ENCODE measurements at regions not wholly inside any gene's neighbourhood (a gene's known extent, or its start where the extent isn't known, plus 50 kb on each side); places are given as distances from the start of the nearest gene placed in this dataset.
"Not testable (repeated sequence)": the region's sequence is repeated elsewhere in the genome, so short reads cannot be mapped to it uniquely, and the experiment has no call there.

DNA sequence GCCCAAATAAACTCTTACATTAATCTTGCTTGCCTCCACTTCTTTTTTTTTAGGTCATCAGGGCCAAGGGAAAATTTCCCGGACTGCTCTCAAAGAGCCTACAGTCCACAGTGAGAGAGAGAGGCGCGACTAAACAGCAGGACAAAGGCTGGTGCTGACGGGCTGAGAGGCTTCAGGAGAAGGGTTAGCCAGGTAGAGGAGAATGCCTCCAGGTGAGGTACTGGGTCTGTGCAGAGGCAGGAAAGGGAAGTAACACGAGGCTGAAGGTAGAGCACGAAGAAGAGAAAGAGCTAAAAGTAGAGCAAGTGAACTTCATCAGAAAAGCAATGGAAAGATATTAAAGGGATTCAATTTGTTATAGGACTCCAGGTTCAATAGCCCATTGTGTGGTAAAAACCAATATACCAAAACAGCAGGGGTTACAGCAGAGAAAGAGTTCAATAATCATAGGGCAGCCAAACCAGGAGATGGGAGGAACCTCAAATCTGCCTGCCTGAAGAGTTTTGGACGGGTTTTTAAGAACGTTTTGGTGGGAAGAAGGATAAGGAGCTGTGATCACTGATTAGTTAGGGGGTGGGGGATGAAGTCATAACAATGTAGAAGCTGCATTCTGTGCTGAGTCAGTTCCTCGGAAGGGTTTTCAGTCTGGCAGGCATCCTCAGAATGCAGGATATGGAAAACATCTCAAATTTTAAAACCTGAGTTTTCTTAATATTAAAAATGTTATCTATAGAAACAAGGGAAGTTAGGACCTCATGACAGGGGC is 171.5 kb downstream of the AKR1D1 start:
- H2AFZ ChIP-seq, result no peak overlapping the region
- TF ChIP-seq EZH2phosphoT487 (IDR thresholded peaks at IDR 0.05; ENCODE audit: insufficient read depth, low read depth), result no peak
- TF ChIP-seq EZH2 (IDR thresholded peaks at IDR 0.05; ENCODE audit: insufficient read depth, poor library complexity, severe bottlenecking), result no peak
- WGBS, 2 experiments (ENCODE audit: low coverage in 1 of 2, low lambda C conversion rate in 2 of 2, missing lambda C conversion rate in 2 of 2), result 15 to 20% methylated on average over 9 of the region's 9 CpGs
- no peaks in the 10 kb centered on the region for H3F3A ChIP-seq (ENCODE audit: insufficient read depth)
- no peaks in the 10 kb centered on the region for H3K36me3 ChIP-seq (ENCODE audit: low read depth)
- no peaks in the 10 kb centered on the region for H3K9me3 ChIP-seq (ENCODE audit: low read depth)
- no peaks in the 10 kb centered on the region for H4K20me1 ChIP-seq (ENCODE audit: insufficient read depth)
- H3K79me2 ChIP-seq (ENCODE audit: insufficient read depth), result no peaks in the 10 kb centered on the region
- peak; percentile 3 for DNase-seq
- no peak overlapping the region for H3K9ac ChIP-seq
- H3K4me3 ChIP-seq, result no peak overlapping the region
- H3K4me1 ChIP-seq (ENCODE audit: insufficient read depth), result no peaks in the 10 kb centered on the region
- in situ Hi-C loops (cut with MboI), result no loop called here
- H3K27me3 ChIP-seq (replicated peaks; ENCODE audit: insufficient read depth), result no peaks in the 10 kb centered on the region
- no peaks in the 10 kb centered on the region for H3K9me2 ChIP-seq (ENCODE audit: insufficient read depth)
- no peak overlapping the region for H3K27ac ChIP-seq
- H3K4me2 ChIP-seq (ENCODE audit: unreplicated experiment), result no peak overlapping the region

DNA sequence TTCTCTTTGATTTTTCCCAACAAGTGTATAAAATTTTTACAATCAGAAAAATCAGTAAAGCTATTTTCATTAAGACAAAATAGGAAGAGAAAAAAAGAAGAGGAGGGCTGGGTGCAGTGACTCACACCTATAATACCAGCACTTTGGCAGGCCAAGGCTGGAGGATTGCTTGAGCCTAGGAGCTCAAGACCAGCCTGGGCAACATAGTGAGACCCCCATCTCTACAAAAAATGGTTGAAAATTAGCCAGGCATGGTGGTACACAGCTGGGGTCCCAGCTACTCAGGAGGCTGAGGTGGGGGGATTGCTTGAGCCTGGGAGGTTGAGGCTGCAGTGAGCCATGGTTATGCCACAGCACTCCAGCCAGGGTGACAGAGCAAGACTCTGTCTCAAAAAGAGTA is 172.3 kb downstream of the AKR1D1 start:
- Histone ChIP-seq H3K9me3 (ENCODE audit: low read depth) (no peaks in the 10 kb centered on the region), H3K36me3 (ENCODE audit: low read depth) (no peaks in the 10 kb centered on the region), H3K9me2 (ENCODE audit: insufficient read depth) (no peaks in the 10 kb centered on the region), H3K9ac (no peak overlapping the region), H3K4me1 (ENCODE audit: insufficient read depth) (no peaks in the 10 kb centered on the region), H2AFZ (no peak overlapping the region), H3K79me2 (ENCODE audit: insufficient read depth) (no peaks in the 10 kb centered on the region), H3K27me3 (replicated peaks; ENCODE audit: insufficient read depth) (no peaks in the 10 kb centered on the region), H3K27ac (no peak overlapping the region), H3K4me2 (ENCODE audit: unreplicated experiment) (no peak overlapping the region), H3F3A (ENCODE audit: insufficient read depth) (no peaks in the 10 kb centered on the region), H4K20me1 (ENCODE audit: insufficient read depth) (no peaks in the 10 kb centered on the region), H3K4me3 (no peak overlapping the region)
- no peak for DNase-seq
- no peak for TF ChIP-seq EZH2phosphoT487 (IDR thresholded peaks at IDR 0.05; ENCODE audit: insufficient read depth, low read depth)
- TF ChIP-seq EZH2 (IDR thresholded peaks at IDR 0.05; ENCODE audit: insufficient read depth, poor library complexity, severe bottlenecking), result no peak
- in situ Hi-C loops (cut with MboI), result no loop called here

DNA sequence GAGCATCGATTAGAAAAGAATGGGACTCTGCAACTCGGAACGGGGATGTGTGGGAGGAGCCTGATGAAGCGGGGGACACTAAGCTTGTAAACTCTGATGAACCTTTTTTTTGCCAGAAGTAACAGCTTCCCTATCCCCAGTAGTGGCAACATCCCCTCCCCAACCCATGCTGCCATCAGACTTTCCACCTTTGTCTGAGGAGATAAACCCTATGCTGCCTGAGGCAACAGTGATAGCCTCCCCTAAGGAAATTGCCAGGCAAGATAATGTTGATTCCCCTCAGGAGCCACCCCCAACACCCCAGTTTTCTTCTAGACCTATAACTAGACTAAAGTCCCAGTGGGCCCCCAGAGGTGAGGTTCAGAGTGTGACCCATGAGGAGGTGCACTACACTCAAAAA is 173.7 kb downstream of the AKR1D1 start:
- 36 to 40% methylated on average over 4 of the region's 4 CpGs for WGBS, 2 experiments (ENCODE audit: low coverage in 1 of 2, low lambda C conversion rate in 2 of 2, missing lambda C conversion rate in 2 of 2)
- Histone ChIP-seq H3K79me2 (ENCODE audit: insufficient read depth) (no peaks in the 10 kb centered on the region), H3K4me2 (ENCODE audit: unreplicated experiment) (no peak overlapping the region), H3K9me2 (ENCODE audit: insufficient read depth) (no peaks in the 10 kb centered on the region), H2AFZ (no peak overlapping the region), H3K9me3 (ENCODE audit: low read depth) (no peaks in the 10 kb centered on the region), H3K4me3 (no peak overlapping the region), H3K27ac (no peak overlapping the region), H4K20me1 (ENCODE audit: insufficient read depth) (no peaks in the 10 kb centered on the region), H3K27me3 (replicated peaks; ENCODE audit: insufficient read depth) (no peaks in the 10 kb centered on the region), H3K4me1 (ENCODE audit: insufficient read depth) (no peaks in the 10 kb centered on the region), H3K9ac (no peak overlapping the region), H3K36me3 (ENCODE audit: low read depth) (no peaks in the 10 kb centered on the region), H3F3A (ENCODE audit: insufficient read depth) (no peaks in the 10 kb centered on the region)
- in situ Hi-C loops (cut with MboI), result no loop called here
- DNase-seq, result no peak
- TF ChIP-seq EZH2phosphoT487 (IDR thresholded peaks at IDR 0.05; ENCODE audit: insufficient read depth, low read depth) (no peak), EZH2 (IDR thresholded peaks at IDR 0.05; ENCODE audit: insufficient read depth, poor library complexity, severe bottlenecking) (no peak)

DNA sequence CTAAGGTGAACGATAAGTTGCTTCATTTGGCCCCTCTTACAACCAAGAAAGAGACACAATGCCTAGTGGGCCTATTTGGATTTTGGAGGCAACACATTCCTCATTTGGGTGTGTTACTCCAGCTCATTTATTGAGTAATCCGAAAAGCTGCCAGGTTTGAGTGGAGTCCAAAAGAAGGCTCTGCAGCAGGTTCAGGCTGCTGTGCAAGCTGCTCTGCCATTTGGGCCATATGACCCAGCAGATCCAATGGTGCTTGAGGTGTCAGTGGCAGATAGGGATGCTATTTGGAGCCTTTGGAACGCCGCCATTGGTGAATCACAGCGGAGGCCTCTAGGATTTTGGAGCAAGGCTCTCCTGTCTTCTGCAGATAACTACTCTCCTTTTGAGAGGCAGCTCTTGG is 176.4 kb downstream of the AKR1D1 start:
- H4K20me1 ChIP-seq (ENCODE audit: insufficient read depth); H3K4me3 ChIP-seq; H3F3A ChIP-seq (ENCODE audit: insufficient read depth); in situ Hi-C loops (cut with MboI); H3K9me3 ChIP-seq (ENCODE audit: low read depth); H3K9me2 ChIP-seq (ENCODE audit: insufficient read depth); H3K36me3 ChIP-seq (ENCODE audit: low read depth); H3K27ac ChIP-seq; H3K79me2 ChIP-seq (ENCODE audit: insufficient read depth); H3K27me3 ChIP-seq (replicated peaks; ENCODE audit: insufficient read depth); H3K4me1 ChIP-seq (ENCODE audit: insufficient read depth); H2AFZ ChIP-seq; H3K4me2 ChIP-seq (ENCODE audit: unreplicated experiment); H3K9ac ChIP-seq: not testable (repeated sequence)
- peak; percentile 2 for DNase-seq
- WGBS, 2 experiments (ENCODE audit: low coverage in 1 of 2, low lambda C conversion rate in 2 of 2, missing lambda C conversion rate in 2 of 2), result 9 to 12% methylated on average over 5 of the region's 5 CpGs

DNA sequence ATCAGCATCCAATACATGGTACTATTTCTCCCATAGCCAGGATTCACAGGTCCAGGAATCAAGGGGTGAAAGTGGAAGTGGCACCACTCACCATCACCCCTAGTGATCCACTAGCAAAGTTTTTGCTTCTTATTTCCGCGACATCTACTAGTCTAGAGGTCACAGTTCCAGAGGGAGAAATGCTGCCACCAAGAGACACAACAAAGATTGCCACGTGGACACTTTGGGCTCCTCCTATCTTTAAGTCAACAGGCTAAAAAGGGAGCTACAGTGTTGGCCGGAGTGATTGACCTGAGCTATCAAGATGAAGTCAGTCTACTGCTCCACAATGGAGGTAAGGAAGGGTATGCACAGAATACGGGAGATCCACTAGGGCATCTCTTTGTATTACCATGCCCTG is 178.2 kb downstream of the AKR1D1 start:
- H3K9me2 ChIP-seq (ENCODE audit: insufficient read depth), result no peaks in the 10 kb centered on the region

More for the DNA sequence above, 178.2 kb downstream of the AKR1D1 start:
- H4K20me1 ChIP-seq (ENCODE audit: insufficient read depth), result no peaks in the 10 kb centered on the region
- no peak for DNase-seq
- H3F3A ChIP-seq (ENCODE audit: insufficient read depth), result no peaks in the 10 kb centered on the region
- no peaks in the 10 kb centered on the region for H3K27me3 ChIP-seq (replicated peaks; ENCODE audit: insufficient read depth)
- H3K36me3 ChIP-seq (ENCODE audit: low read depth), result no peaks in the 10 kb centered on the region
- TF ChIP-seq EZH2phosphoT487 (IDR thresholded peaks at IDR 0.05; ENCODE audit: insufficient read depth, low read depth), result no peak
- no peak for TF ChIP-seq EZH2 (IDR thresholded peaks at IDR 0.05; ENCODE audit: insufficient read depth, poor library complexity, severe bottlenecking)
- H3K9ac ChIP-seq, result no peak overlapping the region
- WGBS, 2 experiments (ENCODE audit: low coverage in 1 of 2, low lambda C conversion rate in 2 of 2, missing lambda C conversion rate in 2 of 2), result 29 to 34% methylated on average over 5 of the region's 5 CpGs
- H3K79me2 ChIP-seq (ENCODE audit: insufficient read depth), result no peaks in the 10 kb centered on the region
- in situ Hi-C loops (cut with MboI), result no loop called here
- no peak overlapping the region for H3K4me3 ChIP-seq
- no peak overlapping the region for H2AFZ ChIP-seq
- H3K27ac ChIP-seq, result no peak overlapping the region
- H3K9me3 ChIP-seq (ENCODE audit: low read depth), result no peaks in the 10 kb centered on the region
- no peak overlapping the region for H3K4me2 ChIP-seq (ENCODE audit: unreplicated experiment)
- H3K4me1 ChIP-seq (ENCODE audit: insufficient read depth), result no peaks in the 10 kb centered on the region
